GM23248 (cell line): ENCODE measurements at regions not wholly inside any gene's neighbourhood (a gene's known extent, or its start where the extent isn't known, plus 50 kb on each side); places are given as distances from the start of the nearest gene placed in this dataset.

ENCODE experiments used
- DNase-seq: peaks from one replicate; pipeline ENCODE4 v3.0.0-alpha.2; 2015
- H2AFZ ChIP-seq: fragments of 200-600 bp; sonication (generic); 2 replicates; pipeline ENCODE4 v1.6.1; 2016; ENCODE audit warnings: antibody characterized with exemption
- H3F3A ChIP-seq: fragments of 200-600 bp; sonication (generic); 2 replicates; pipeline ENCODE4 v1.6.1; 2016; ENCODE audit warnings: mild to moderate bottlenecking, antibody characterized with exemption, mixed run types; ENCODE audit not compliant: insufficient read depth
- H3K27ac ChIP-seq: fragments of 200-600 bp; sonication (generic); 2 replicates; pipeline ENCODE4 v1.5.1; 2016; ENCODE audit warnings: mild to moderate bottlenecking
- H3K27me3 ChIP-seq: fragments of 200-600 bp; sonication (generic); replicated peaks from 2 replicates; pipeline ENCODE4 v1.6.1; 2016; ENCODE audit warnings: mild to moderate bottlenecking; ENCODE audit not compliant: insufficient read depth
- H3K36me3 ChIP-seq: fragments of 200-600 bp; sonication (generic); 2 replicates; pipeline ENCODE4 v1.6.1; 2016; ENCODE audit warnings: low read depth, mild to moderate bottlenecking
- H3K4me1 ChIP-seq: fragments of 200-600 bp; sonication (generic); 2 replicates; pipeline ENCODE4 v1.6.1; 2016; ENCODE audit warnings: mild to moderate bottlenecking; ENCODE audit not compliant: insufficient read depth
- H3K4me2 ChIP-seq: fragments of 200-600 bp; sonication (generic); one replicate; pipeline ENCODE4 v1.6.1; 2016; ENCODE audit warnings: mild to moderate bottlenecking; ENCODE audit not compliant: unreplicated experiment
- H3K4me3 ChIP-seq: fragments of 200-600 bp; sonication (generic); 2 replicates; pipeline ENCODE4 v1.5.1; 2016; ENCODE audit warnings: mild to moderate bottlenecking
- H3K79me2 ChIP-seq: fragments of 200-600 bp; sonication (generic); 2 replicates; pipeline ENCODE4 v1.6.1; 2016; ENCODE audit warnings: mild to moderate bottlenecking; ENCODE audit not compliant: insufficient read depth
- H3K9ac ChIP-seq: fragments of 200-600 bp; sonication (generic); 2 replicates; pipeline ENCODE4 v1.6.1; 2016; ENCODE audit warnings: mild to moderate bottlenecking
- H3K9me2 ChIP-seq: fragments of 200-600 bp; sonication (generic); 2 replicates; pipeline ENCODE4 v1.6.1; 2016; ENCODE audit warnings: mixed run types, mild to moderate bottlenecking, moderate library complexity; ENCODE audit not compliant: insufficient read depth
- H3K9me3 ChIP-seq: fragments of 200-600 bp; sonication (generic); one replicate; pipeline ENCODE4 v1.6.1; 2017; ENCODE audit warnings: low read depth
- H4K20me1 ChIP-seq: fragments of 200-600 bp; sonication (generic); 2 replicates; pipeline ENCODE4 v1.6.0; 2016; ENCODE audit not compliant: insufficient read depth
- EZH2 ChIP-seq: fragments of 200-600 bp; sonication (generic); IDR thresholded peaks from 2 replicates; pipeline ENCODE4 v1.6.1; 2018; ENCODE audit warnings: antibody characterized with exemption, mild to moderate bottlenecking; ENCODE audit not compliant: insufficient read depth, poor library complexity, severe bottlenecking
- EZH2phosphoT487 ChIP-seq: fragments of 200-600 bp; sonication (generic); IDR thresholded peaks from 2 replicates; pipeline ENCODE4 v1.6.1; 2018; ENCODE audit warnings: antibody characterized with exemption, moderate library complexity, mild to moderate bottlenecking, low read depth; ENCODE audit not compliant: insufficient read depth
- WGBS, 2 experiments: methylation state at CpG; one replicate each; pipeline ENCODE4 v1.1.6; 2015 to 2017; ENCODE audit warnings: low lambda C conversion rate in 2 of 2, low coverage in 1 of 2; ENCODE audit errors: missing lambda C conversion rate in 2 of 2; 5-methylcytosine and 5-hydroxymethylcytosine counted together
- in situ Hi-C: fragments of 300-500 bp; cut with MboI; formaldehyde crosslinking; loops from 2 replicates; pipeline ENCODE4 v1.15.0; 2020

DNA sequence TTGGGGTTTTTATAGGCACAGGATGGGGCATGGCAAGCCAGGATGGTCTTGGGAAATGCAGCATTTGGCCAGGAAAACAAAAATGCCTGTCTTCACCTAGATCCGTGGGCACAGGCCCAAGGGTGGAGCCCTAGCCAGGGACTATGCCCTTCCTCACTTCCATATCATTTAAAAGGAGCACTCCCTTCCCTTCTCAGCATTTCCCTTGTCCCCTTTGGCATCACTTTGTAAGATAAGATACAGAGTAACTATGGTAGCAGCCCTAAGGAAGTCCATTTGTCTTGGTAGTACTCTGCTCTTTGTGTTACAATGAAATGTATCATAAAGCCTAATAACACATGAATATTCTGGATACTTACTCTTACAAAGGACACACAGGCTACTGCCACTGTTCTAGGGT, 1092.6 kb upstream of the TENM4 start:
- Histone ChIP-seq H3K4me1 (no peaks in the 10 kb centered on the region), H3K27me3 (no peaks in the 10 kb centered on the region), H3K36me3 (no peaks in the 10 kb centered on the region), H3K9me2 (no peaks in the 10 kb centered on the region), H3K79me2 (no peaks in the 10 kb centered on the region), H2AFZ (no peak overlapping the region), H3K9ac (no peak overlapping the region), H4K20me1 (no peaks in the 10 kb centered on the region), H3K9me3 (no peaks in the 10 kb centered on the region), H3F3A (no peaks in the 10 kb centered on the region), H3K4me2 (no peak overlapping the region), H3K4me3 (no peak overlapping the region), H3K27ac (no peak overlapping the region)
- in situ Hi-C loops = no loop called here
- no peak for DNase-seq
- WGBS, 2 experiments = 6 to 9% methylated on average over 1 of the region's 1 CpG
- TF ChIP-seq EZH2 = no peak
- TF ChIP-seq EZH2phosphoT487 = no peak

DNA sequence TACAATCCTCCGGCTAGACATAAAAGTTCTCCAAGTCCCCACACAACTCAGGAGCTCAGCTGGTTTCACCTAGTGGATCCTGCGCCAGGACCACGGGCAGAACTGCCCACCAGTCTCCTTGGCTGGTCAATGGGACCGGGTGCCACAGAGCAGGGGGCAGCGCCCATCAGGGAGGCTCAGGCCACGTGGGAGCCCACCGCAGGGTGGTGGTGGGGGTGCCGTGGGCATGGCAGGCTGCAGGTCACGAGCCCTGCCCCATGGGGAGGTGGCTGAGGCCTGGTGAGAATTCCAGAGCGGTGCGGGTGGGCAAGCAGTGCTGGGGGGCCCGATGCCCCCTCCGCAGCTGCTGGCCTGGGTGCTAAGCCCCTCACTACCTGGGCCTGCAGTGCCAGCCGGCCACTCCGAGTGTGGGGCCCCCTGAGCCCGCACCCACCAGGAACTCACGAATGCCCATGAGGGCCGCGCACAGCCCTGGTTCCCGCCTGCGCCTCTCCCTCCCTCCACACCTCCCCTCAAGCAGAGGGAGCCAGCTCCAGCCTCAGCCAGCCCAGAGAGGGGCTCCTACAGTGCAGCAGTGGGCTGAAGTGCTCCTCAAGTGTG, 1091.9 kb upstream of the TENM4 start:
- H3K4me3 ChIP-seq = no peak overlapping the region
- H3F3A ChIP-seq = no peaks in the 10 kb centered on the region
- TF ChIP-seq EZH2phosphoT487 (no peak), EZH2 (no peak)
- H3K9ac ChIP-seq = no peak overlapping the region
- H3K9me2 ChIP-seq = no peaks in the 10 kb centered on the region
- no peak overlapping the region for H3K4me2 ChIP-seq
- H3K79me2 ChIP-seq = no peaks in the 10 kb centered on the region
- in situ Hi-C loops = no loop called here
- no peak overlapping the region for H3K27ac ChIP-seq
- no peaks in the 10 kb centered on the region for H4K20me1 ChIP-seq
- DNase-seq = no peak
- H3K4me1 ChIP-seq = no peaks in the 10 kb centered on the region
- H2AFZ ChIP-seq = no peak overlapping the region
- WGBS, 2 experiments = 45 to 53% methylated on average over 10 to 17 of the region's 21 CpGs
- no peaks in the 10 kb centered on the region for H3K27me3 ChIP-seq
- H3K9me3 ChIP-seq = no peaks in the 10 kb centered on the region
- H3K36me3 ChIP-seq = no peaks in the 10 kb centered on the region

- TF ChIP-seq EZH2 (no peak), EZH2phosphoT487 (no peak)
- Histone ChIP-seq H3K9me2 (no peaks in the 10 kb centered on the region), H3K4me3 (no peak overlapping the region), H3K36me3 (no peaks in the 10 kb centered on the region), H3K79me2 (no peaks in the 10 kb centered on the region), H3K9ac (no peak overlapping the region), H3K4me1 (no peaks in the 10 kb centered on the region), H3K27me3 (no peaks in the 10 kb centered on the region), H3K9me3 (no peaks in the 10 kb centered on the region), H2AFZ (no peak overlapping the region), H3F3A (no peaks in the 10 kb centered on the region), H4K20me1 (no peaks in the 10 kb centered on the region), H3K4me2 (no peak overlapping the region), H3K27ac (no peak overlapping the region)
- no peak for DNase-seq
- in situ Hi-C loops = no loop called here
- WGBS, 2 experiments = 15 to 18% methylated on average over 4 of the region's 4 CpGs
These were observed 1088.9 kb upstream of the TENM4 start for GRCh38 chr11:80529726-80530125.

GRCh38 chr11:80525663-80526405, 1085.0 kb upstream of the TENM4 start:
- Histone ChIP-seq H3K4me1 (no peaks in the 10 kb centered on the region), H3K4me2 (no peak overlapping the region), H2AFZ (no peak overlapping the region), H3K36me3 (no peaks in the 10 kb centered on the region), H3K79me2 (no peaks in the 10 kb centered on the region), H4K20me1 (no peaks in the 10 kb centered on the region), H3K9ac (no peak overlapping the region), H3K9me3 (no peaks in the 10 kb centered on the region), H3K4me3 (no peak overlapping the region), H3F3A (no peaks in the 10 kb centered on the region), H3K27ac (no peak overlapping the region), H3K9me2 (no peaks in the 10 kb centered on the region), H3K27me3 (no peaks in the 10 kb centered on the region)
- 11 to 13% methylated on average over 4 of the region's 4 CpGs for WGBS, 2 experiments
- TF ChIP-seq EZH2 (no peak), EZH2phosphoT487 (no peak)
- in situ Hi-C loops = no loop called here
- no peak for DNase-seq
